ENCODE measurements at regions not wholly inside any gene's neighbourhood (a gene's known extent, or its start where the extent isn't known, plus 50 kb on each side); places are given as distances from the start of the nearest gene placed in this dataset.
"Not testable (repeated sequence)": the region's sequence is repeated elsewhere in the genome, so short reads cannot be mapped to it uniquely, and the experiment has no call there.

- DNase-seq (ENCODE audit: low spot score), result no peak
Measured at GRCh38 chr7:131861620-131862346, 305.4 kb upstream of the PODXL start.

- DNase-seq (ENCODE audit: low spot score), result peak; percentile 84
Measured at GRCh38 chr7:131859147-131859821, 302.9 kb upstream of the PODXL start.

DNA sequence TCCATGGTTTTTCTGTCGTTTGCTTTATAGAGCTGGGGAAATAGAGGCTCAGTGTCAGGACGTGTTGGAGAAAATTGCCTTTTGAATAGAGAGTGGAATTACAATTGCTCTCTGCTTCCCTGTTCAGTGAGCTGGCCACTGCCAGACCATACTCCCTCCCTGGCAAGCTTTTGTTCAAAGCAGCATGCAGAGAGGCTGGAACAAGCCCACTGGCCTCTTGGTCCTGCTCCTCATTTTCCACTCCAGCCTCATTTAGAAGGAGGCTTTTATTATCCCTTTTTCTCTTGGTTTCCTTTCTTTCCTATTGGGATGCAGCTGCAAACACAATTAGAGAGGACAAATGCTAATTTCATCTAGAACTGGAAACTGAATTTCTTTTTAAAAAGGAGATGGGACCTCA lies 302.2 kb upstream of the PODXL start:
- no peak for DNase-seq (ENCODE audit: low spot score)

GRCh38 chr7:131849472-131849871 lies 293.0 kb upstream of the PODXL start:
- no peak for DNase-seq (ENCODE audit: low spot score)

DNA sequence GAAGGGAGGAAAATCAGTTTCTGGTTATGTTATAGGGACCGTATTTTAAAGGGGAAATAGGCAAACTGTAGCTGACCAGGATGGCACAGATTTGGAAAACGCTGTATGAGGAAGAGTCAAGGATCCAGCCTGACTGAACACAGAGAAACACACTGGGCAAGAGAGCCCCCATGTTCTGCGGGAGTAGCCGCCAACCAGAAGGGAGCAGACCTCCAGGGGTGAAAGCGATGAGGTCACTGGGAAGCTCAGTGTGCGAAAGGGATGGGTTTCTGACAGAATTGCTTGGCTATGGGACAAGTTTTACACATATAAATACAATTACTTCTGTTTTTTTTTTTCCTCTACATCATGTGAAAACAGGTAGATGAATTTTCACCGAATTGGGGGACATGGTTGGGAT lies 291.6 kb upstream of the PODXL start:
- DNase-seq (ENCODE audit: low spot score), result no peak

DNA sequence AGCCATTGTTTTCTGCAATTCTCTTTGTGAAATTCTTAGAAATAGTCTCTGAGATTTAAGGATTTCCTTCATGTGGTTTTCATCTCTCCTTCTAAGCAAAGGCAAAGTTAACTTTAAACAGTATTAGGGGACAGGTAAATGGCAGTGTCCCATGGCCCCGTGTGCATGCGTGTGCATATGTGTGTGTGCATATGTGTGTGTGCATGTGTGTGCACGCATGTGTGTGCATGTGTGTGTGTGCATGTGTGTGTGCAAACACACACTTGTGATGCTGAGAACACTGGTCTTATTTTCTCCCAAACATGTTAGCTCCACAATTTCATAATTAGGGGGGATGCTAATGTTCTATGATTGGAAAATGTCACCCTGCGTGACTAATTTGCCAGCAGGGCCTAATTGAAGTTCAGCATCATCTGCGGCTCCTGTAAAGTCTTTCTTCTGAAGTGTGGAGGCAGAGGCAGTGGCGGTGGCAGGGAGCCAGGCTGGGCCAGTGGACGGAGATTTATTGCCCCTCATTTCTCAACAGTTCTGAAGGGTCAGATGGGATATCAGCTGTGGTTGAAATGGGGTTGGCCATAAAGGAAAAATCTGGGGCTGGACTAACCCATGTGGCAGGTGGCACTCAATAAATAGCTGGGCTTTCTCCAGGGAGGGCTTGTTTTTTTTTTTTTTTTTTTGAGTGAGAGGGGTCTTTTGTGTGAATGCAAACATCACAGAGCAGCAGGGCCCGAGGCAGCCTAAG lies 289.3 kb upstream of the PODXL start:
- no peak for DNase-seq (ENCODE audit: low spot score)

GRCh38 chr7:131844369-131844768 lies 287.9 kb upstream of the PODXL start:
- no peak for DNase-seq (ENCODE audit: low spot score)

DNA sequence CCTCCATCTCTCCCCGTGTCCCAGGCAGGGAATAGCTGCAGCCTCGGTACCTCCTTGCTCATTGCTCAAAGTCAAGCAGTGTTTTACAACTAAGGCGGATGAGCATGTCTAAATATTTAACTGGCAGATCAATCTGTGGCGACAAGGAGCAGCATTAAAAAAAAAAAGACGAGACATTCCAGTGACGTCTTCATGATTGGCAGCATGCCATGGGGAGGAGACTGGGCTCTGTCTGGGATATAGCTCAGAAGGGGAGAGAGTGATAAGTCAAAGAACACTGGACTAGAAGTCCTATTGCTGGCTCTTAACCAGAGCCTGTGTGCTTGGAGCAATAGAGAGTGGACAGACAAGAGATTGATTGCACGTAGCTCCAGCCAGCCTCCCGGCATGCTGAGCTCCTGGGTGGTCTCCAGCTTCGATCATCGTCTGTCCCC lies 287.5 kb upstream of the PODXL start:
- no peak for DNase-seq (ENCODE audit: low spot score)

DNA sequence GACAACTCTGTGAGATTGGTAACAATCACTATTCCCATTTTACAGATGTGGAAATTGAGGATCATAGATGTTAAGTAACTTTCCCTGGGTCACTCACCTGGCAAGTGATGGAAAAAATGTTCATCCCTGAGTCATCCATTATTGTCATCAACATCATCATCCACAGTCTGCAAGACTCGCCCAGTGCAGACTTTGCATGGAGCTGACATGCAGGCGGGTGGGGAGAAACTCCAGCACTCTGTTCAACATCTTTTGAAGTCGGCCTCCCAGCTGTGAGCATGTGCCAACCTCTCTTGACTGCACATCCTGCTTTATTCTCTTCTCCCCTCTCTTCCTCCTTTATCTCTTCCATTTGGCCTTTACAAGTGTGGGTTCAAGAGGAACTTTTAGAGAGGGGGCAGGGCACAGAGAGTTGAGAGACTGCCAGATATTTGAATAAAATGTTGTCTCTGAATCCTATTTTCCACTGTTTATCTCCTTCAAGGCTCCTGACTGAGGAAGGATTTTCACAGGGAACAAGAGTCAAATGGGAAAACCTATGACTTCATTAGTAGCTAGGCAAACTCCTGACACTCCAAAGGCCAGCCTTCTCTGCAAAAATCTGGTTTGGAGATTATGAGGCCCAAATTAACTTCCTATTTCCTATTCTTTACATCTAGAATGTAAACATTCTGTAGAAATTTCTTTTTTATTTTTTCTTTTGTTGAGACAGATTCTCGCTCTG lies 283.7 kb upstream of the PODXL start:
- DNase-seq (ENCODE audit: low spot score), result no peak

DNA sequence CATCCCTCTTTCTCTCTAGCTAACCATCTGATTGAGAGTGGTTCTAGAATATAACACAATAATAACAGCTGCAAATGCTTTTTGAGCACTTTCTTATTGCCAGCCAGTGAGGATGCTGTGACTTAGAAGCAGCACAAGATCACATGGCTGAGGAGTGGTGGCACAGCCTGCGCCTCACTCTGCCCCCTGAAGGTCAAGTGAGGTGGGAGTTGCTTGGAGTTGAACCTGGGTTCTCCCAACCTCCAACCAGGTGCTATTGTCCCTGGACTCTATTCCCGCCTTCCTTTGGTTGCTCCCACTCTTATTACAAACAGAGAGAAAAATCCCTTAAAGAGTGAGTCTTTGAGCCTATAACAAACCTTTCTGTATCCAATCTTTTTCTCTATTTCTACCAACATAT lies 280.3 kb upstream of the PODXL start:
- DNase-seq (ENCODE audit: low spot score), result no peak

DNA sequence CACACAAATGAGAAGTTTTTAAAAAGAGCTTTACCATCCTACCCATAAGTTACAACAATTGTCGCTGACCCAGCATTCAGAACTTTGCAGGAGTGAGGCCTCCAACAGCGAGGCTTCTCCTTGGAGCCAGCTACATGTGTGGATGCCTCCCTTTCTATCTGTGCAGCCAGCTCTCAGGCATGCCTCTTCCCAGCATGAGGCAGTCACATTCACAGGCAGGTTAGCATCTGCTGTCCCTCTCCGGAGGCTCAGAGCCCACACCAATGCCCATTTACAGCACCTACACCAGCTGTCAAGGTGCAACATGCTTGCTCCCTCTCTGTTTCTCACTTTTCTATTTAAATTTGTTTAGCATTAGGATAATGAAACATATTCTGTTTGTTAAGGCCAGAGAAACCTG lies 278.7 kb upstream of the PODXL start:
- DNase-seq (ENCODE audit: low spot score), result no peak

- no peak for DNase-seq (ENCODE audit: low spot score)
Measured at GRCh38 chr7:131830681-131831080, 274.3 kb upstream of the PODXL start.

GRCh38 chr7:131829947-131830558 lies 273.6 kb upstream of the PODXL start:
- peak; percentile 77 for DNase-seq (ENCODE audit: low spot score)

DNA sequence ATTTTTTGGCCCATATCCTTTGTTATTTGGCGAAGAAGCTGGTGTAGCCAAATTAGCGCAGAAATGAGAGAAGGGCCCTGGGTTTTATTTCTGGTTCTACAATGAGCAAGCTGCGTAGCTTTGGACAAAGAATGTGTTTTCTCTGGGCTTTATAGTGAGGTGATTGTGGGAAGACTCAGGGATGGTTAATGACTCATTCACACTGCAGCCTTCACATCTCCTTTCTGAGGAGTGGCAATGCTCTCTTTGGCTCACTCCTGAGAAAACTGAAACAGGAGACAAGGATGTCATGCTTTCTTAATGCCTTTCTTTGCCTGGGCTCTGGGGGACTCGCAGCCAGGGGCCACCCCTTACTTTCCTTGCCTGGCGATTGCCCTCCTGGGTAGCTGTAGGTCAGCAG lies 271.0 kb upstream of the PODXL start:
- DNase-seq (ENCODE audit: low spot score), result no peak

- no peak for DNase-seq (ENCODE audit: low spot score)
Measured at GRCh38 chr7:131826960-131827359, 270.5 kb upstream of the PODXL start.

DNA sequence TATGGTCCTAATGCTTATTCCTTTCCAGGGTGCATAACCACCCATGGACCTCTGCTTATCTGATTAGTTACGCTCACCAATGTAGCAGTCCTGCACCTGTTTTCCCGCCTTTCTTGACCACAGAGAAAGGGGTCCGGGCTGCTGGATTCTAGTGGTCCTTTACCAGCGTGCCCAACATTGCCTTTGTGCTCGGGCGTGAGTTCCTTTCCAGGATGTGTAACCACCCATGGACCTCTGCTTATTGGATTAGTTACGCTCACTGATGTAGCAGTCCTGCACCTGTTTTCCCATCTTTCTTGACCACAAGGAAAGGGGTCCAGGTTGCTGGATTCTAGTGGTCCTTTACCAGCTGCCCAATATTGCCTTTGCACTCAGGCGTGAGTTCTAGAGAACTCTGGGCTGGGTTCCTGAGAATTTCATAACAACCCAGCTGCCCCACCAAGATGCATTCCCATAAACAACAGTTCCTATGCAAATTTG lies 267.6 kb upstream of the PODXL start:
- DNase-seq (ENCODE audit: low spot score), result not testable (repeated sequence)

DNA sequence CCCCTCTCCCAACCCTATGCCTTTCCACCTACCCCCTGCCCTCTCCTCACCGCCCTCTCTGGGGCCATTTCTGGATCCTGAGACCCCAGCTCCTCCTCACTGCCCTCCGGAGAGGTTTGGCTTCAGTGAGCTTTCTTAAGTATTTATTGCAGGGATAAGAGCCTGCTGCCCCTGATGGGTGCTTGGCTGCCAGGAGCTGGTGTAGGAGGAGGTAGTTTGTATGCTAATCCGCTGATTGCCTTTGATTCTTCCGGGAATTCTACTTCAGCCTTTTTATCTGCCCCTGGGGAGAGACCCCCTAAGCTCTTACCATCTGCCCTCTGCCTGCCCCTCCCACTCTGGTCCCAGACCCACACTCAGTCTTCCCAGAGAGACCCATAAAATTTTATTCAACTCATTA lies 263.5 kb upstream of the PODXL start:
- DNase-seq (ENCODE audit: low spot score), result no peak

DNA sequence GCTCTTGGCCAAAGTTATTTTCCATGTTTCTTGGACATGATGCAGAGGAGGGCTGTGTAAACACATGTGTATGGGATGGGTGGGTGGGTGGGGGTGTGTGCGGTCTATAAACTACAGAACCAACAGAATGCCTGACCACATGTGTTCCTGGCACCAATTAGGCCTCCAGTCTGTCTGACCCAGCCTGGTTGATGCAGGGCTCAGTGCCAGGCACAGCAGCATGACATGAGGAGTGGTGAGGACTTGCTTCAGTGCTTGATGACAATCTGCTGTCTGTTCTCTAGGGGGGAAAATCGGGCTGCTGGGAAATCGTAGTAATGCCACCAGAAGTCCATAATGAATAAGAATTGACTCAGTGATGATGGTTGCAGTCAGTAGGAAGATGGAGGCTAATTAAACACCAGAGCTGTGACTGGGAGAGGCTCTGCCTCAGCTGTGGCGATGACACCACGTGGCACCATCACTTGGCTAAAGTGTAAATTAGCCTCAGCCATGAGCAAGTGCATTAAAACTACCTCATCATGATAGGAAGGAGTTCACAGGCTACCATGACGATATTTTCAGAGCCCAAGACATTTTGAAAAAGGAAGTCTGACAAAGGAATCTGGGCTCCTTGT lies 260.1 kb upstream of the PODXL start:
- DNase-seq (ENCODE audit: low spot score), result no peak

DNA sequence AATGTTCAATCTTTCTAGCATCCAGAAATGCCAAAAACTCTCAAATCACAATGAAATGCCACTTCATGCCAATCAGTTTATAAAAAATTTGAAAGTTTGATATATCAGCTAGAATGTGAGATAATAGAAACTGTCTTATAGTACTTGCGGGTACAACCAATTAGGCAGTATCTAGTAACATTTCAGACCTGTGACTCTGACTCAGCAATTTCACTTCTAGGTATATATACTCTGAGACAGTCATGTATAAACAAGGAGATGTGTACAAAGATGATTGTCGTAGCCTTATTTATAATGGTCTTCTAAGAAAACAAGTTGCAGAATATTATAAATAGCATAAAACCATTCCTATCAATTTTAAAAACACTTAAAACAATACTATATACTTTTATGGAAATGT lies 252.3 kb upstream of the PODXL start:
- DNase-seq (ENCODE audit: low spot score), result no peak

- not testable (repeated sequence) for DNase-seq (ENCODE audit: low spot score)
Measured at GRCh38 chr7:131808156-131808555, 251.7 kb upstream of the PODXL start.

- DNase-seq (ENCODE audit: low spot score), result no peak
Measured at GRCh38 chr7:131803816-131804215, 247.4 kb upstream of the PODXL start.

Data from ecto neural progenitor cell (in vitro differentiated cells).